HEK293T (cell line): ENCODE measurements at regions not wholly inside any gene's neighbourhood (a gene's known extent, or its start where the extent isn't known, plus 50 kb on each side); places are given as distances from the start of the nearest gene placed in this dataset.

Source experiments
- ARNT ChIP-seq: fragments of 450-650 bp; IDR thresholded peaks from 2 replicates; pipeline ENCODE4 v1.6.1; 2017; ENCODE audit warnings: mild to moderate bottlenecking
- BHLHE40 ChIP-seq: fragments of 450-650 bp; IDR thresholded peaks from 2 replicates; pipeline ENCODE4 v1.6.1; 2016; ENCODE audit warnings: mild to moderate bottlenecking, moderate library complexity, borderline replicate concordance
- CTBP1 ChIP-seq: fragments of 450-650 bp; IDR thresholded peaks from 2 replicates; pipeline ENCODE4 v1.6.1; 2016; ENCODE audit warnings: borderline replicate concordance
- FOXA1 ChIP-seq: fragments of 450-650 bp; IDR thresholded peaks from 2 replicates; pipeline ENCODE4 v1.6.1; 2016; ENCODE audit warnings: mild to moderate bottlenecking
- FOXM1 ChIP-seq: fragments of 450-650 bp; IDR thresholded peaks from 2 replicates; pipeline ENCODE4 v1.6.1; 2017; ENCODE audit warnings: mild to moderate bottlenecking, borderline replicate concordance
- HDGF ChIP-seq: fragments of 450-650 bp; IDR thresholded peaks from 2 replicates; pipeline ENCODE4 v1.6.1; 2017; ENCODE audit warnings: antibody characterized with exemption, borderline replicate concordance
- NFRKB ChIP-seq: fragments of 450-650 bp; IDR thresholded peaks from 2 replicates; pipeline ENCODE4 v1.6.1; 2016; ENCODE audit warnings: mild to moderate bottlenecking, moderate library complexity
- SP1 ChIP-seq: fragments of 450-650 bp; IDR thresholded peaks from 2 replicates; pipeline ENCODE4 v1.6.1; 2017
- TARDBP ChIP-seq: fragments of 450-650 bp; IDR thresholded peaks from 2 replicates; pipeline ENCODE4 v1.6.1; 2016

DNA sequence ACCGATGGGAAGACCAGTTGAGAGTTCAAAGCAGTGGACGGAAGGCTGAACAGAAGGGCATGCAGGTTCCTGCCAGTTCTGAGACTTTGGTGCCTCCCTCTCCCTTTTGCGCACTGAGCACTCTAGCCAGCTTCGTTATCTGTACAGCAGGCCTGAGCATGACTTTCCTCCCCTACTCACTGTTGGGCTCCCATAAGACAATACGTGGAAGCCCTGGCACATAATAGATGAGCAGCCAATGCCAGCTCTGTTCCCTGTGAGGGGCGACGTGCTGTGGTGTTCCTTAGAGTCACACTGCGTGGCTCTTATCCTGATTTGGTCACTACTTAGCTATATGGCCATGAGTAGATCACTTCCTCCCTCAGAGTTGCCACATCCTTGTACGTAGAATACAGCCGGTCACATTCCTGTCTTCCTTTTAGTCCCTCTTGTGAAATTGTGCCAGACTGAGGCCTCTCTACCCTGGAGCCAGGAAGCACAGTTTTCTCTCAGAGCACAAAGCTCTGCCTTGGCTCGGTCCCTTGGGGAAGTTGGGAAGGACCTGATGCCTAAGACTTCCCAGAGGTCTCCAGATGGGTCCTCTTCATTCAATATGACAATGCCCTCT, 160.4 kb upstream of the MAMLD1 start:
- TF ChIP-seq TARDBP = no peak
- no peak for TF ChIP-seq BHLHE40
- no peak for TF ChIP-seq HDGF
- no peak for TF ChIP-seq FOXA1
- TF ChIP-seq SP1 = no peak
- TF ChIP-seq FOXM1 = no peak
- TF ChIP-seq ARNT = no peak
- TF ChIP-seq CTBP1 = no peak
- no peak for TF ChIP-seq NFRKB
